ENCODE measurements at regions not wholly inside any gene's neighbourhood (a gene's known extent, or its start where the extent isn't known, plus 50 kb on each side); places are given as distances from the start of the nearest gene placed in this dataset.

- Mint-ChIP-seq H3K9me3 (no peaks in the 10 kb centered on the region), H3K4me3 (peak overlapping the region; percentile 18), H3K27ac (ENCODE audit: low read depth) (peak overlapping the region; percentile 67), H3K36me3 (ENCODE audit: insufficient read depth) (peaks cover 18% of the 10 kb centered on the region), H3K4me1 (peaks cover 63% of the 10 kb centered on the region), H3K27me3 (no peaks in the 10 kb centered on the region)
- ATAC-seq (replicated peaks; ENCODE audit: extremely low read depth, poor library complexity, severe bottlenecking): no peak
- no peak for DNase-seq (ENCODE audit: low spot score in 2 of 2)
Observed at GRCh38 chr5:160479220-160479619, 57.6 kb downstream of the PTTG1 start.

DNA sequence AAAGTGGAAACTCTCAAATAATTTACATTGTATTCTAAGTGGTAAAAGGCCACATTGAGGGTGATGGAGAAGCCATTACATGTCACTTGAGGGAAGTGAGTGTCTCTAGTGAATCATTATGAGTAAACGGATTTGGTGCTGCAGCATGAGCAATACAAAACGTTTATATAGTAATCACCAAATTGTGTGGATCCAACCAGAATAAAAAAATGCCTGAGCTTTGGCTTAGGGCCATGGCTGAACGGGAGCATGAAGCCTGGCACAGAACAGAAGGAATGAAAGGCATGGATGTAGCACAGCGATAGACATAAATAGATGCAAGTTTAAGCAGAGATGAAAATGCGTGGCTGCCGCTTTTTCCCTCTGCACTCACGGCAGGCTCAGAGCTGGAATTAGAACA lies 58.3 kb downstream of the PTTG1 start:
- Mint-ChIP-seq H3K27me3 (no peaks in the 10 kb centered on the region), H3K4me3 (peak overlapping the region; percentile 18), H3K27ac (ENCODE audit: low read depth) (peak overlapping the region; percentile 67), H3K4me1 (peaks cover 63% of the 10 kb centered on the region), H3K36me3 (ENCODE audit: insufficient read depth) (peaks cover 19% of the 10 kb centered on the region), H3K9me3 (no peaks in the 10 kb centered on the region)
- DNase-seq (ENCODE audit: low spot score in 2 of 2) (no peak), ATAC-seq (replicated peaks; ENCODE audit: extremely low read depth, poor library complexity, severe bottlenecking) (no peak)

DNA sequence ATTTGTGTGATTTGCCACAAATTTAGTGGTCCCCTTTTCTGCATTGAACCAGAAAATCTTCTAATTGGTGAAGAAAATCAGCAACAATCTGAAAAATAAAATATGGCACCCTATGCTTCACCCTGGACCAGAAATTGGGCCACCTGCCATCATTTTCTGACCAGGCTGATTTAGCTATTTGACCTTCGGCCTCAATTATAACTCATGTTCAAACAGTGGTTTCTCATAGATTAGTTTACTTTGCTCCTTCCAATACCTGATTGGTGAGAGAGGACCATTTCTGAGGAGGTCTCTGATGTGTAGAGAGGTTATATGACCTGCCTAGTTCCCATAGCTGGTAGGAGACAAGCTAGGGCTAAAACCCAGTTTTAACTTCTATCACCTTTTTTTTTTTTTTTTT lies 59.0 kb downstream of the PTTG1 start:
- no peak overlapping the region for H3K4me3 Mint-ChIP-seq
- H3K36me3 Mint-ChIP-seq (ENCODE audit: insufficient read depth): peaks cover 19% of the 10 kb centered on the region
- ATAC-seq (replicated peaks; ENCODE audit: extremely low read depth, poor library complexity, severe bottlenecking) (no peak), DNase-seq (ENCODE audit: low spot score in 2 of 2) (no peak)
- peak overlapping the region; percentile 60 for H3K27ac Mint-ChIP-seq (ENCODE audit: low read depth)
- no peaks in the 10 kb centered on the region for H3K27me3 Mint-ChIP-seq
- peaks cover 64% of the 10 kb centered on the region for H3K4me1 Mint-ChIP-seq
- H3K9me3 Mint-ChIP-seq: no peaks in the 10 kb centered on the region

GRCh38 chr5:160484678-160485077 lies 63.0 kb downstream of the PTTG1 start:
- Mint-ChIP-seq H3K36me3 (ENCODE audit: insufficient read depth) (peaks cover 12% of the 10 kb centered on the region), H3K27ac (ENCODE audit: low read depth) (peak overlapping the region; percentile 77), H3K4me3 (peak overlapping the region; percentile 14), H3K27me3 (no peaks in the 10 kb centered on the region), H3K9me3 (no peaks in the 10 kb centered on the region), H3K4me1 (peaks cover 51% of the 10 kb centered on the region)
- DNase-seq (ENCODE audit: low spot score in 2 of 2) (no peak), ATAC-seq (replicated peaks; ENCODE audit: extremely low read depth, poor library complexity, severe bottlenecking) (no peak)

DNA sequence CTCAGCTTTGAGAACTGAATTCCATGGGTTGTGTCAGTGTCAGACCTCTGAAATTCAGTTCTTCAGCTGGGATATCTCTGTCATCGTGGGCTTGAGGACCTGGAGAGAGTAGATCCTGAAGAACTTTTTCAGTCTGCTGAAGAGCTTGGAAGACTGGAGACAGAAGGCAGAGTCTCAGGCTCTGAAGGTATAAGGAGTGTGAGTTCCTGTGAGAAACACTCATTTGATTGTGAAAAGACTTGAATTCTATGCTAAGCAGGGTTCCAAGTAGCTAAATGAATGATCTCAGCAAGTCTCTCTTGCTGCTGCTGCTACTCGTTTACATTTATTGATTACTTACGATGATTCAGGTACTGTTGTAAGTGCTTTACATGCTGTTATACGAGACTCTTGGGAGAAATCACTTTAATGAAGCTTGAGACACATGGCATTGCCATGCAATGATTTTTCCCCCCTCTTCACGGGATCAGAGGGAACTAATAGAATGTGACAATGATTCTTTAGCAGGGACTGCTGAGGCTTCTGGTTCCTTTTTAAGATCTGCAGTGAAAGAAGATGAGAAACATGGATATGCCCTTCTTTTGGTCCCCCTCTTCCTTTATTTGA lies 63.8 kb downstream of the PTTG1 start:
- ATAC-seq (replicated peaks; ENCODE audit: extremely low read depth, poor library complexity, severe bottlenecking): no peak
- H3K4me3 Mint-ChIP-seq: peak overlapping the region; percentile 4
- H3K4me1 Mint-ChIP-seq: peaks cover 44% of the 10 kb centered on the region
- H3K36me3 Mint-ChIP-seq (ENCODE audit: insufficient read depth): peaks cover 10% of the 10 kb centered on the region
- peak overlapping the region; percentile 77 for H3K27ac Mint-ChIP-seq (ENCODE audit: low read depth)
- no peaks in the 10 kb centered on the region for H3K9me3 Mint-ChIP-seq
- no peaks in the 10 kb centered on the region for H3K27me3 Mint-ChIP-seq
- DNase-seq (ENCODE audit: low spot score in 2 of 2): no peak

- ATAC-seq (replicated peaks; ENCODE audit: extremely low read depth, poor library complexity, severe bottlenecking) (peak; percentile 92), DNase-seq (ENCODE audit: low spot score in 2 of 2) (peak in 1 of 2 donors; percentile 28)
- peaks cover 50% of the 10 kb centered on the region for H3K4me1 Mint-ChIP-seq
Observed at GRCh38 chr5:160486573-160486972, 64.9 kb downstream of the PTTG1 start.

DNA sequence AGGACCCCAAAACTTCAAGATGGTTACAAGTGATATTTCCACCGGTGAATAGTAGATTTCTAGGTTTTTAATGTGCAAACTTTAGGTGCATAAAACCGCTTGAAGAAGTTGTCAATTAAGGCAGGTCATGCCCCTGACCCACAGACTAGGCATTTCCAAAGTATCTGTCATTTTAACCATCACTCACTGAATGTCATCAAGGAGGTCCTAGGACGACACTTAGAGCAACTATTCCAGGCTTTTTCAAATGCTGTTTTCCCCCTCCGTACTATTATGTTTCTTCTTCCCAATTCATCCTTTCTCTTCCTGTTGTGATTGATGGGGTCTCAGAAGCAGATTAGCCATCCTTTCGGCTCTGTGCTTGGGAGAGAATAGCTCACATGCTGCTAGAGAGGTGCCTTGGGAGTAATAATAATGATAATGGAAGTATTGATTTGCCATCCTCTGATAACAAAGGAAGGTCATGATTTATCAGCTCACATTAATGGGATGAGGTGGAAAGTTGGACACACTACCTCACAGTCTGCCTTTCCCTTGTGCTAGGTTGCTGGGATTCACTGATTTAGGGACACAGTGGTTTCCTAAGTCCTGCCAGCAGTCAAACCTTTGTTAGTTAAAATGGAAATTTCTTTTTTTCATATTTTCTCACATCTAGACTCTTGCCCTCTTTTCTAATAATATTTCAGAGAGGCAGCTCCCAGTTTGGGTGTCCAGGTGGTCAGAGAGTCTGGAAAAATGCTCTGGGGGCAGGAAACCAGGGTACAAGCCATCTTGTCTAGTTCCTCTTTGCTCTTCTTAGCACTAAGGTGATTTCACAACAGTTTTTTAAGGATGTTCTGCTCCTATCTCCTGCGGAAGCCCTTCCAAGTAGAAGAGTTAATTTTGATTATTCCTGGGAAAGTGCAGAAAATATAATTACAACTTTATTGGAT lies 67.0 kb downstream of the PTTG1 start:
- peaks cover 41% of the 10 kb centered on the region for H3K4me1 Mint-ChIP-seq
- no peak overlapping the region for H3K4me3 Mint-ChIP-seq
- peaks cover 8% of the 10 kb centered on the region for H3K36me3 Mint-ChIP-seq (ENCODE audit: insufficient read depth)
- DNase-seq (ENCODE audit: low spot score in 2 of 2): no peak
- no peak for ATAC-seq (replicated peaks; ENCODE audit: extremely low read depth, poor library complexity, severe bottlenecking)
- no peak overlapping the region for H3K27ac Mint-ChIP-seq (ENCODE audit: low read depth)
- H3K9me3 Mint-ChIP-seq: no peaks in the 10 kb centered on the region
- H3K27me3 Mint-ChIP-seq: no peaks in the 10 kb centered on the region

More at GRCh38 chr5:160486573-160486972, 64.9 kb downstream of the PTTG1 start:
- Mint-ChIP-seq H3K4me3 (peak overlapping the region; percentile 51), H3K9me3 (no peaks in the 10 kb centered on the region), H3K27ac (ENCODE audit: low read depth) (peak overlapping the region; percentile 77), H3K36me3 (ENCODE audit: insufficient read depth) (peaks cover 10% of the 10 kb centered on the region), H3K27me3 (no peaks in the 10 kb centered on the region)

GRCh38 chr5:160491438-160491837 lies 69.8 kb downstream of the PTTG1 start:
- H3K4me3 Mint-ChIP-seq: no peak overlapping the region
- peaks cover 20% of the 10 kb centered on the region for H3K4me1 Mint-ChIP-seq
- H3K27me3 Mint-ChIP-seq: no peaks in the 10 kb centered on the region
- H3K36me3 Mint-ChIP-seq (ENCODE audit: insufficient read depth): peaks cover 11% of the 10 kb centered on the region
- no peaks in the 10 kb centered on the region for H3K9me3 Mint-ChIP-seq
- ATAC-seq (replicated peaks; ENCODE audit: extremely low read depth, poor library complexity, severe bottlenecking) (no peak), DNase-seq (ENCODE audit: low spot score in 2 of 2) (no peak)
- no peak overlapping the region for H3K27ac Mint-ChIP-seq (ENCODE audit: low read depth)

- Mint-ChIP-seq H3K4me1 (peaks cover 11% of the 10 kb centered on the region), H3K27ac (ENCODE audit: low read depth) (no peak overlapping the region)
Observed at GRCh38 chr5:160492565-160492964, 70.9 kb downstream of the PTTG1 start.

GRCh38 chr5:160493806-160494338 lies 72.2 kb downstream of the PTTG1 start:
- no peaks in the 10 kb centered on the region for H3K9me3 Mint-ChIP-seq
- DNase-seq (ENCODE audit: low spot score in 2 of 2) (no peak), ATAC-seq (replicated peaks; ENCODE audit: extremely low read depth, poor library complexity, severe bottlenecking) (no peak)
- peaks cover 8% of the 10 kb centered on the region for H3K36me3 Mint-ChIP-seq (ENCODE audit: insufficient read depth)
- H3K27ac Mint-ChIP-seq (ENCODE audit: low read depth): no peak overlapping the region
- no peaks in the 10 kb centered on the region for H3K27me3 Mint-ChIP-seq
- H3K4me1 Mint-ChIP-seq: peaks cover 11% of the 10 kb centered on the region
- no peak overlapping the region for H3K4me3 Mint-ChIP-seq

More at GRCh38 chr5:160492565-160492964, 70.9 kb downstream of the PTTG1 start:
- peaks cover 8% of the 10 kb centered on the region for H3K36me3 Mint-ChIP-seq (ENCODE audit: insufficient read depth)
- ATAC-seq (replicated peaks; ENCODE audit: extremely low read depth, poor library complexity, severe bottlenecking) (no peak), DNase-seq (ENCODE audit: low spot score in 2 of 2) (no peak)
- no peaks in the 10 kb centered on the region for H3K27me3 Mint-ChIP-seq
- H3K9me3 Mint-ChIP-seq: no peaks in the 10 kb centered on the region
- H3K4me3 Mint-ChIP-seq: no peak overlapping the region

DNA sequence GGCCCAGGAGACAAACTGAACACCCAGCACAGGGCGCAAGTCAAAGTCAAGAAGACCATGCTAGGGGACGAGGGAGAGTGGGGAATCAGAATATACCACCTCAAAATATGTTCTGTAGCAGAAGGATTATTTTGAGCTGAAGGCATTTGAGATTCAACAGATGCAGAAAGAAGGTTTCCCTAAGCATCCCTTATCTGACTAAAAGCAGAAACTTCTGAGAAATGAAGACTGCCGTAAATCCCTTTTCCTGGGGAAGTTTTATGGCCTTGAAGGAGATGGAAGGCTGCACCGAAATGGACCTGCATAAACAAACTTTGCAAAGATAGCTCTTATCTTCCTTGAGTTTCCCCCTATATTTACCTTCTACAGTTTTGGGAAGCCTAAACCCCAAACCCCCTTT lies 72.8 kb downstream of the PTTG1 start:
- Mint-ChIP-seq H3K27me3 (no peaks in the 10 kb centered on the region), H3K4me1 (peaks cover 11% of the 10 kb centered on the region), H3K36me3 (ENCODE audit: insufficient read depth) (peaks cover 8% of the 10 kb centered on the region), H3K4me3 (no peak overlapping the region), H3K9me3 (no peaks in the 10 kb centered on the region), H3K27ac (ENCODE audit: low read depth) (no peak overlapping the region)
- DNase-seq (ENCODE audit: low spot score in 2 of 2): no peak
- no peak for ATAC-seq (replicated peaks; ENCODE audit: extremely low read depth, poor library complexity, severe bottlenecking)

- Mint-ChIP-seq H3K9me3 (no peaks in the 10 kb centered on the region), H3K27ac (ENCODE audit: low read depth) (no peak overlapping the region), H3K27me3 (no peaks in the 10 kb centered on the region), H3K4me1 (peaks cover 6% of the 10 kb centered on the region), H3K36me3 (ENCODE audit: insufficient read depth) (peaks cover 6% of the 10 kb centered on the region), H3K4me3 (no peak overlapping the region)
- ATAC-seq (replicated peaks; ENCODE audit: extremely low read depth, poor library complexity, severe bottlenecking): no peak
- DNase-seq (ENCODE audit: low spot score in 2 of 2): no peak
Observed at GRCh38 chr5:160496334-160496733, 74.7 kb downstream of the PTTG1 start.

DNA sequence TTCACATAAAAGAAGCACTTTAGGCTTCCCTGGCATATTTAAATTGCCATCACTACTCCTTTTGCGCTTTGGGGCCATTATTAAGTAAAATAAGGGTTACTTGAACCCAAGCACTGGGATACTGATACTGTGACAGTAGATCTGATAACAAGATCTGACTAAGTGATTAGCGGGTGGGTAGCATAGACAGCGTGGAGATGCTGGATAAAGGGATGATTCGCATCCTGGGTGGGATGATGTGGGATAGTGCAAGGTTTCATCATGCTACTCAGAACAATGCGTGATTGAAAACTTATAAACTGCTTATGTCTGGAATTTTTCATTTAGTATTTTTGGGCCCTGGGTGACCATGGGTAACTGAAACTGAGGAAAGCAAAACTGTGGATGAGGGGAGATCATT lies 75.1 kb downstream of the PTTG1 start:
- H3K27ac Mint-ChIP-seq (ENCODE audit: low read depth): no peak overlapping the region

More for the DNA sequence above, 75.1 kb downstream of the PTTG1 start:
- DNase-seq (ENCODE audit: low spot score in 2 of 2) (no peak), ATAC-seq (replicated peaks; ENCODE audit: extremely low read depth, poor library complexity, severe bottlenecking) (no peak)
- peaks cover 5% of the 10 kb centered on the region for H3K4me1 Mint-ChIP-seq
- no peaks in the 10 kb centered on the region for H3K9me3 Mint-ChIP-seq
- H3K36me3 Mint-ChIP-seq (ENCODE audit: insufficient read depth): peaks cover 6% of the 10 kb centered on the region
- no peaks in the 10 kb centered on the region for H3K27me3 Mint-ChIP-seq
- H3K4me3 Mint-ChIP-seq: no peak overlapping the region

Data from central memory CD8-positive, alpha-beta T cell (primary cell).